SK-N-SH treated with all-trans-retinoic acid at 6 μM for 48 hours (cell line): ENCODE measurements at regions not wholly inside any gene's neighbourhood (a gene's known extent, or its start where the extent isn't known, plus 50 kb on each side); places are given as distances from the start of the nearest gene placed in this dataset.

Experiments
- ARNTL ChIP-seq: fragments of 450-650 bp; formaldehyde crosslinking; IDR thresholded peaks from 2 replicates; pipeline ENCODE4 v1.5.0; 2020; ENCODE audit warnings: low read depth, mild to moderate bottlenecking, moderate library complexity, borderline replicate concordance
- CREB5 ChIP-seq: fragments of 250-450 bp; sonication (Bioruptor Pico); IDR thresholded peaks from 2 replicates; pipeline ENCODE4 v1.5.1; 2020; ENCODE audit warnings: low read depth, mild to moderate bottlenecking, moderate library complexity
- GLIS3 ChIP-seq: fragments of 250-450 bp; sonication (Bioruptor Pico); IDR thresholded peaks from 2 replicates; pipeline ENCODE4 v1.5.0; 2020; ENCODE audit warnings: mild to moderate bottlenecking, moderate library complexity
- ZFP3 ChIP-seq: fragments of 250-450 bp; sonication (Bioruptor Pico); IDR thresholded peaks from 2 replicates; pipeline ENCODE4 v1.5.0; 2020; ENCODE audit warnings: mild to moderate bottlenecking, moderate library complexity
- ZNF565 ChIP-seq: fragments of 450-650 bp; formaldehyde crosslinking; conservative IDR thresholded peaks from 2 replicates; pipeline ENCODE4 v1.5.0; 2020; ENCODE audit warnings: low read depth, mild to moderate bottlenecking, moderate library complexity

- TF ChIP-seq ZNF565 (no peak), GLIS3 (CRISPR knock-in tag) (no peak), ZFP3 (CRISPR knock-in tag) (no peak), CREB5 (CRISPR knock-in tag) (no peak), ARNTL (CRISPR knock-in tag) (no peak)
These were observed 122.2 kb upstream of the FBXL7 start for GRCh38 chr5:15377573-15378340.
